ENCODE measurements at regions not wholly inside any gene's neighbourhood (a gene's known extent, or its start where the extent isn't known, plus 50 kb on each side); places are given as distances from the start of the nearest gene placed in this dataset.
"Not testable (repeated sequence)": the region's sequence is repeated elsewhere in the genome, so short reads cannot be mapped to it uniquely, and the experiment has no call there.

GRCh38 chr4:3947761-3948160 lies 181.6 kb downstream of the ADRA2C start:
- not testable (repeated sequence) for TF ChIP-seq POLR2A (IDR thresholded peaks at IDR 0.05); CTCF (IDR thresholded peaks at IDR 0.05 in 4 of 5, conservative IDR thresholded peaks at IDR 0.05 in 1 of 5)

Data from gastrocnemius medialis (tissue), 4 donors.